B cell (primary cell): ENCODE measurements at regions not wholly inside any gene's neighbourhood (a gene's known extent, or its start where the extent isn't known, plus 50 kb on each side); places are given as distances from the start of the nearest gene placed in this dataset.

Source experiments
- ATAC-seq: fragments of 200-7000 bp; cut with Tn5 transposase; one replicate; pipeline ENCODE4 v1.10.0; 2021; ENCODE audit warnings: low read depth, mild to moderate bottlenecking, moderate number of reproducible peaks, moderate library complexity
- CTCF ChIA-PET: fragments of 350-600 bp; sonication (Branson Sonifier 250); formaldehyde crosslinking; loops from one replicate; lab custom pipeline; 2021; ENCODE audit warnings: antibody characterized with exemption, inconsistent platforms; lab: Charles Lee
- POLR2A ChIA-PET: fragments of 350-600 bp; sonication (Branson Sonifier 250); formaldehyde crosslinking; loops from one replicate; lab custom pipeline; 2021; ENCODE audit warnings: antibody characterized with exemption; lab: Charles Lee
- DNase-seq: peaks from one replicate; pipeline ENCODE4 v3.0.0; 2013
- H2AFZ ChIP-seq: 2 replicates; pipeline ENCODE4 v1.6.1; 2012; ENCODE audit warnings: mild to moderate bottlenecking, low read depth, low read length; ENCODE audit not compliant: insufficient read depth, poor library complexity, severe bottlenecking
- H3K27ac ChIP-seq, 2 donors: 1 replicate in 1 of 2; 2 replicates in 1 of 2; pipeline ENCODE4 v1.5.1; 2012 to 2013; ENCODE audit warnings: low read length in 2 of 2, mild to moderate bottlenecking in 2 of 2, moderate library complexity in 1 of 2
- H3K27me3 ChIP-seq, 4 experiments: fragments of 200-600 bp in 1 of 4; sonication (generic) in 1 of 4; replicated peaks in 1 of 4; 1 replicate in 2 of 4; 2 replicates in 2 of 4; pipeline versions ENCODE4 v1.6.1 to v1.7.0; 2013 to 2016; ENCODE audit warnings: low read length in 3 of 4, mild to moderate bottlenecking in 2 of 4, mixed read lengths in 1 of 4, moderate library complexity in 1 of 4; ENCODE audit not compliant: insufficient read depth in 4 of 4, control insufficient read depth in 3 of 4; ENCODE audit errors: control extremely low read depth in 1 of 4
- H3K36me3 ChIP-seq, 2 experiments: replicated peaks in 1 of 2; 1 replicate in 1 of 2; 2 replicates in 1 of 2; pipeline versions ENCODE4 v1.6.1 to v1.7.1; 2013; ENCODE audit warnings: low read length in 1 of 2; ENCODE audit not compliant: insufficient read depth in 2 of 2, control insufficient read depth in 1 of 2; ENCODE audit errors: control extremely low read depth in 1 of 2, extremely low read depth in 1 of 2
- H3K4me1 ChIP-seq, 2 donors: fragments of 200-600 bp in 1 of 2; sonication (generic) in 1 of 2; 1 replicate in 1 of 2; 2 replicates in 1 of 2; pipeline versions ENCODE4 v1.5.1 to v1.6.1; 2013 to 2017; ENCODE audit warnings: low read length in 2 of 2; ENCODE audit not compliant: control insufficient read depth in 2 of 2, insufficient read depth in 2 of 2
- H3K4me2 ChIP-seq: replicated peaks from 2 replicates; pipeline ENCODE3; 2012; ENCODE audit warnings: mild to moderate bottlenecking, low read depth, low read length; ENCODE audit not compliant: poor library complexity, severe bottlenecking
- H3K4me3 ChIP-seq, 5 experiments: fragments of 200-600 bp in 1 of 5; sonication (generic) in 1 of 5; 1 replicate in 3 of 5; 2 replicates in 2 of 5; pipeline versions ENCODE4 v1.5.1 to v1.7.0; 2011 to 2016; ENCODE audit warnings: low read length in 4 of 5, mild to moderate bottlenecking in 4 of 5, low read depth in 2 of 5, control low read depth in 1 of 5, moderate library complexity in 1 of 5; ENCODE audit not compliant: insufficient read depth in 1 of 5; ENCODE audit errors: control extremely low read depth in 1 of 5, extremely low read depth in 1 of 5
- H3K79me2 ChIP-seq: fragments of 200-600 bp; sonication (generic); one replicate; pipeline ENCODE4 v1.6.0; 2016; ENCODE audit warnings: low read length; ENCODE audit not compliant: control insufficient read depth, insufficient read depth
- H3K9ac ChIP-seq: fragments of 200-600 bp; sonication (generic); 2 replicates; pipeline ENCODE4 v1.6.1; 2017; ENCODE audit warnings: mild to moderate bottlenecking, low read length, moderate library complexity
- H3K9me3 ChIP-seq, 3 donors: one replicate each; pipeline versions ENCODE4 v1.6.1 to v1.7.1; 2013; ENCODE audit warnings: low read length in 2 of 3; ENCODE audit not compliant: control insufficient read depth in 2 of 3, insufficient read depth in 1 of 3; ENCODE audit errors: control extremely low read depth in 1 of 3
- H4K20me1 ChIP-seq: 2 replicates; pipeline ENCODE4 v1.6.0; 2012; ENCODE audit warnings: mild to moderate bottlenecking, low read length; ENCODE audit not compliant: insufficient read depth, control insufficient read depth, poor library complexity, severe bottlenecking
- H3K27ac Mint-ChIP-seq: one replicate; pipeline ENCODE4 v1.8.0; 2021; ENCODE audit warnings: mixed read lengths
- H3K27me3 Mint-ChIP-seq: one replicate; pipeline ENCODE4 v1.8.0; 2021; ENCODE audit warnings: mixed read lengths
- H3K4me1 Mint-ChIP-seq: one replicate; pipeline ENCODE4 v1.8.0; 2021; ENCODE audit warnings: mixed read lengths
- H3K4me3 Mint-ChIP-seq: one replicate; pipeline ENCODE4 v1.8.0; 2021; ENCODE audit warnings: mixed read lengths
- H3K9me3 Mint-ChIP-seq: one replicate; pipeline ENCODE4 v1.8.0; 2022; ENCODE audit warnings: mixed read lengths; ENCODE audit not compliant: insufficient read depth
- EZH2 ChIP-seq: IDR thresholded peaks from 2 replicates; pipeline ENCODE4 v1.6.1; 2012; ENCODE audit warnings: borderline replicate concordance, low read depth, mild to moderate bottlenecking, moderate library complexity, low read length; ENCODE audit not compliant: insufficient read depth, poor library complexity, severe bottlenecking
- WGBS: methylation state at CpG from one replicate; pipeline ENCODE4 v1.1.5; 2013; ENCODE audit warnings: missing lambda C conversion rate; ENCODE audit not compliant: insufficient coverage; 5-methylcytosine and 5-hydroxymethylcytosine counted together
- intact Hi-C: fragments of 100-400 bp; cut with micrococcal nuclease; formaldehyde crosslinking; loops from one replicate; pipeline ENCODE4 v1.10.0; 2022
- TF ChIP-seq, protein P1 (sequence below): fragments of 200-600 bp; IDR thresholded peaks from one replicate; pipeline ENCODE4 v1.8.0; 2022; ENCODE audit warnings: antibody characterized with exemption, mild to moderate bottlenecking

DNA sequence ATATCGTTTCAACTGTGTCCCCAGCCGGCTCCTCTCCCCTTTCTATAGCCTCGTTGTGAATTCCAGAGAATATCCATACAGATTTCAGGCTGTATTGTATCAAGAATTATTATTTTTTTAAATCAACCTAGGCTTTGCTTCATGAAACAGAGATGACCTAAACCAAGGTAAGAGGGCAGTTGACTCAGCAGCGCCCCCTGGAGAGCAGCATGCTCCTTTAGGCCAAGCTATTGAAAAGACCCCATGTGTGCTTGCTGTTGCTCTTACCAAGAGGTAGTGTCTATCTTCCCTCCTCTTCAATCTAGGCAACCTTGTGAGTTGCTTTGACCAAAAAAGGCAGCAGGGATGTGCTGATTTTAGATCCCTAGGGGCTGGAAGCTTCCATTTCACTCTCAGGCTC, 426.7 kb upstream of the SMIM21 start:
- H3K79me2 ChIP-seq, result no peaks in the 10 kb centered on the region
- Mint-ChIP-seq H3K27me3 (no peaks in the 10 kb centered on the region), H3K4me1 (no peaks in the 10 kb centered on the region), H3K9me3 (no peaks in the 10 kb centered on the region), H3K4me3 (no peak overlapping the region), H3K27ac (no peak overlapping the region)
- H3K36me3 ChIP-seq, result no peaks in the 10 kb centered on the region
- H3K4me3 ChIP-seq, result no peak overlapping the region
- ChIA-PET POLR2A (no interaction called here), CTCF (no interaction called here)
- TF ChIP-seq, protein P1, sequence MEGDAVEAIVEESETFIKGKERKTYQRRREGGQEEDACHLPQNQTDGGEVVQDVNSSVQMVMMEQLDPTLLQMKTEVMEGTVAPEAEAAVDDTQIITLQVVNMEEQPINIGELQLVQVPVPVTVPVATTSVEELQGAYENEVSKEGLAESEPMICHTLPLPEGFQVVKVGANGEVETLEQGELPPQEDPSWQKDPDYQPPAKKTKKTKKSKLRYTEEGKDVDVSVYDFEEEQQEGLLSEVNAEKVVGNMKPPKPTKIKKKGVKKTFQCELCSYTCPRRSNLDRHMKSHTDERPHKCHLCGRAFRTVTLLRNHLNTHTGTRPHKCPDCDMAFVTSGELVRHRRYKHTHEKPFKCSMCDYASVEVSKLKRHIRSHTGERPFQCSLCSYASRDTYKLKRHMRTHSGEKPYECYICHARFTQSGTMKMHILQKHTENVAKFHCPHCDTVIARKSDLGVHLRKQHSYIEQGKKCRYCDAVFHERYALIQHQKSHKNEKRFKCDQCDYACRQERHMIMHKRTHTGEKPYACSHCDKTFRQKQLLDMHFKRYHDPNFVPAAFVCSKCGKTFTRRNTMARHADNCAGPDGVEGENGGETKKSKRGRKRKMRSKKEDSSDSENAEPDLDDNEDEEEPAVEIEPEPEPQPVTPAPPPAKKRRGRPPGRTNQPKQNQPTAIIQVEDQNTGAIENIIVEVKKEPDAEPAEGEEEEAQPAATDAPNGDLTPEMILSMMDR, result no peak
- TF ChIP-seq EZH2, result no peak
- no peak overlapping the region for H2AFZ ChIP-seq
- H4K20me1 ChIP-seq, result no peaks in the 10 kb centered on the region
- WGBS, result 22% methylated on average over 1 of the region's 4 CpGs
- no peaks in the 10 kb centered on the region for H3K9me3 ChIP-seq
- H3K4me2 ChIP-seq, result no peak overlapping the region
- ATAC-seq (no peak), DNase-seq (no peak)
- H3K27ac ChIP-seq, result no peak overlapping the region
- no peaks in the 10 kb centered on the region for H3K4me1 ChIP-seq
- intact Hi-C loops, result no loop called here
- H3K9ac ChIP-seq, result no peak overlapping the region
- H3K27me3 ChIP-seq, result no peaks in the 10 kb centered on the region

DNA sequence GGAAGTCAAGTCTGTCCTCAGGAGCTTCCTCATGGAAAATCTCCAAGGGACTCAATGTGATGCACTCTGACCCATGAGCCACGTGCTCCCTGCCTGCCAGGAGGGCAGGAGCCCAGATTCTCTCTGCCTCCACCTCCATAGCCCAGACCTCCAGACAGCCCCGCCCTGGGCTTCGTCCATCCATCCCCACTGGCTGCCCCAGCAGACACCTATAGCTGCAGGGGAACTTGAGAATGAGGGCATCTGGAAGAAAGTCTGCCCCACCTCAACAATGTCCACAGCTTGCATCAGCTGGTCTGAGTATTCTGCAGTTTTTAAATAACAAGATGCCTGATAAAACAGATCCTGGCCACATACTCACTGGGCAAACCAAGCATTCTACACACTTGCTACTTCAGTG, 418.8 kb upstream of the SMIM21 start:
- H4K20me1 ChIP-seq, result no peaks in the 10 kb centered on the region
- Mint-ChIP-seq H3K9me3 (no peaks in the 10 kb centered on the region), H3K27me3 (no peaks in the 10 kb centered on the region), H3K4me3 (no peak overlapping the region), H3K4me1 (no peaks in the 10 kb centered on the region), H3K27ac (no peak overlapping the region)
- H3K9ac ChIP-seq, result no peak overlapping the region
- TF ChIP-seq, protein P1, result no peak
- no peak for TF ChIP-seq EZH2
- no peak overlapping the region for H3K4me2 ChIP-seq
- no peak overlapping the region for H3K4me3 ChIP-seq
- POLR2A ChIA-PET, result no interaction called here
- H3K36me3 ChIP-seq, result no peaks in the 10 kb centered on the region
- H3K79me2 ChIP-seq, result no peaks in the 10 kb centered on the region
- no peaks in the 10 kb centered on the region for H3K4me1 ChIP-seq
- H3K27me3 ChIP-seq, result no peaks in the 10 kb centered on the region
- 76% methylated on average over 2 of the region's 3 CpGs for WGBS
- ATAC-seq (no peak), DNase-seq (no peak)
- no peak overlapping the region for H3K27ac ChIP-seq
- no peak overlapping the region for H2AFZ ChIP-seq
- intact Hi-C loops, result no loop called here
- CTCF ChIA-PET, result no interaction called here
- H3K9me3 ChIP-seq, result no peaks in the 10 kb centered on the region
